GM21381 (cell line): ENCODE measurements at regions not wholly inside any gene's neighbourhood (a gene's known extent, or its start where the extent isn't known, plus 50 kb on each side); places are given as distances from the start of the nearest gene placed in this dataset.
"Not testable (repeated sequence)": the region's sequence is repeated elsewhere in the genome, so short reads cannot be mapped to it uniquely, and the experiment has no call there.

Experiments
- ATAC-seq: cut with Tn5 transposase; IDR thresholded peaks from one replicate; pipeline ENCODE4 v1.9.1; 2021; ENCODE audit warnings: mild to moderate bottlenecking, moderate library complexity; ENCODE audit not compliant: unreplicated experiment

DNA sequence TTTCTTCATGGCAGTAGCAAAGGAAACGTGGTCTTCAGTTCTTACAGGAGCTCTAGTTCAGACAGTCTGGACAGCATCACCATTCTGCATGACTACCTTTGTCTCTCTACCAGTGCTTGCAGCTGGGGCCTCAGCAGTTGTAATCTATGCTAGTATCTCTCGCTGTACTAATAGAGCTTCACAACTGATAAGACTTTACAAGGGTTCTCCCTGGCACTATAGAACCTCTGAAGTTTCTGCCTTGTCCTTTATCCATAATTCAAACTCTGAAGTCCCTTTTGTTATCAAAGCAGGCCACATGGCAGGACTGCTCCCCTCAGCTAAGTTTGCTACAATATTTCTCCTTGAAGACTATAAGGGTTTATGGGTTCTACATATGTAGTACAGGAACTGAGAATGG lies 842.1 kb upstream of the ADGRB3 start:
- no peak for ATAC-seq

GRCh38 chr6:67790569-67790968 lies 844.5 kb upstream of the ADGRB3 start:
- no peak for ATAC-seq

DNA sequence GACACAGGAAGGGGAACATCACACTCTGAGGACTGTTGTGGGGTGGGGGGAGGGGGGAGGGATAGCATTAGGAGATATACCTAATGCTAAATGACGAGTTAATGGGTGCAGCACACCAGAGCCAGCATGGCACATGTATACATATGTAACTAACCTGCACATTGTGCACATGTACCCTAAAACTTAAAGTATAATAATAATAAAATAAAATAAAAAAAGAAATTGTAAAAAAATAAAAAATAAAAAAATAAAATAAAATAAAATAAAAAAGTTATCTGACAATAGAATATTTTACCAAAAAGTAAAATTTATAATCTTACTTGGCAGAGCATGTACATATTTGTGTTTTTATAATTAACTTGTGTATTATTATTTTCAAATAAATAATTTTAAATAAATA lies 848.0 kb upstream of the ADGRB3 start:
- ATAC-seq = not testable (repeated sequence)

DNA sequence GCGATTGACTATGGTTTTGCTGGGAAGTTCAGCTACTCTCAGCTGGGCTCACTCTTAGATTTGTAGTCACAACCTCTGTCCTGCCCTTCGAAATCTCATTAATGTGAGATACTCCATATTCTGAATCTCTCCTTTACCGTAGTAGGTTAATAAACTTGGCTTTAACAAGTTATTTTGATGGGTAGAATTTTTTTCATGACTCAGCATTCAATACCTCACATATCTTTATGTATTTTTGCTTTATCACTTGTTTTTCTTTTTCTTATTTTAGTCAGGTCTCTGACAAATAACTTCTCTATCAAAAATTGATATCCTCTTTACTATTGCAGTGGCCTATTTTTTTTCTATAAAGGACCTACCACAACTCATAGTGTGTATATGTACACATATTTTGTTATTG lies 855.2 kb upstream of the ADGRB3 start:
- ATAC-seq = no peak

DNA sequence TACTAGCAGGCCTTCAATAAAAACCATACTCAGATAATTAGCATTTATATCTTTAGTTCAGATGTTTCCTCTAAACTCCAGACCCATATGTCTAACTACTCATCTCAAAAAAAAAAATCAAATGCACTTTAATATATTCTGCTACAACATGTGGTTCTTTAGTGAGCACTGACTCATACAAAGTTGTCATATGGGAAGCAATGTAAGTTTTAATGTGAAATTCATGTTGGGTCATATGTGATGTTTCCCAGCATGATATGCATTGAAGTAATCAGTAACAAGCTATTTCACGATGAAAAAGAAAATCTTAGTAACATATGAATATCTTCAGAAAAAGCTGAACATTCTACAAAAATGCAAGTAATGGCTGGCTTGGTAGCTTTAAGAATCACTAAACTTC lies 859.7 kb upstream of the ADGRB3 start:
- ATAC-seq = no peak

- ATAC-seq = no peak
Observed at GRCh38 chr6:67768972-67769371, 866.1 kb upstream of the ADGRB3 start.

DNA sequence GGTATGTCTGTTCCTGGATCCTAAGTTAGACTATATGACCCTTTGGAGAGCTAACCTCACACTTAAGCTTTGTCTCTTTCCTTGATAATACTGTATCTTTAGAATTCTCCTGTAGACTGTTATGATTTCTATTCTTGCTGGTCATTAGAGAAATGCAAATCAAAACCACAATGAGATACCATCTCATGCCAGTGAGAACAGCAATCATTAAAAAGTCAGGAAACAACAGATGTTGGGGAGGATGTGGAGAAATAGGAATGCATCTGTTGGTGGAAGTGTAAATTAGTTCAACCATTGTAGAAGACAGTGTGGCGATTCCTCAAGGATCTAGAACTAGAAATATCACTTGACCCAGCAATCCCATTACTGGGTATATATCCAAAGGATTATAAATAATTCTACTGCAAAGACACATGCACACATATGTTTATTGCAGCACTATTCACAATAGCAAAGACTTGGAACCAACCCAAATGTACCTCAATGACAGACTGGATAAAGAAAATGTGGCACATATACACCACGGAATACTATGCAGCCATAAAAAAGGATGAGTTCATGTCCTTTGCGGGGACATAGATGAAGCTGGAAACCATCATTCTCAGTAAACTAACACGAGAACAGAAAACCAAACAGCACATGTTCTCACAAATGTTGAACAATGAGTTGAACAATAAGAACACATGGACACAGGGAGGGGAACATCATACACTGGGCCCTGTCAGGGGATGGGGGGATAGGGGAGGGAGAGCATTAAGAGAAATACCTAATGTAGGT lies 867.8 kb upstream of the ADGRB3 start:
- ATAC-seq = not testable (repeated sequence)

DNA sequence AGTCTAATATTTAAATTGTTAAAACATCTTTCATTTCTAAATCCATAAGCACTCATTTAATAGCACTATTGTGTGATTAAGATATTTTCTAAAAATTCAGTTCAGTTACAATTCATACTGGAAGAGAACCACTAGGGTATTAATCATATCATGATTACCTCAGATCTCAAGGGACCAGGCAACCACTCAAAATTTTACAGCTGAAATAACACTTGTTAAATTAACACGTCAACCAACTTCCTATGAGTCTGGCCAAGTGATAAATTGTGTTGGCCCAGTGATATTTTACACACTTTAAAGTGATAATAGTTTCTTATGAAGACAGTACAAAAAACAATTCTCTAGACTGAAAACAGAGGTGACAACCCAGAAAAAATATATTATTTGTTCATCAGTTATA lies 869.0 kb upstream of the ADGRB3 start:
- ATAC-seq = no peak

DNA sequence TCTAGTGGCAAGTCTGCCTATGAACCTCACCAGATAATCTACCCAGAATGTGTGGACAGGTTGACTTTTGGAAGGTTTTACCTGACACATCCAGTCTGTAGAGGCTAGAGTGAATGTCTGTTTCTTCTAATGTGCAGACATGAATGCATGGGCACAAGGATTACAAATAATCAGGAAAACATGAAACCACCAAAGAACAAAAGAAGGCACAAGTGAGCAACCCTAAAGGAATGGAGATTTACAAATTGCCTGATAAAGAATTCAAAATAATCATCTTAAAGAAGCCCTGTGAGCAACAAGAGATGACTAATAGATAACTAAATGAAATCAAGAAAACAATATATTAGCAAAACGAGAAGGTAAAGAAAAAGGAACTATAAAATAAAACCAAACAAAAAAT lies 876.1 kb upstream of the ADGRB3 start:
- no peak for ATAC-seq

DNA sequence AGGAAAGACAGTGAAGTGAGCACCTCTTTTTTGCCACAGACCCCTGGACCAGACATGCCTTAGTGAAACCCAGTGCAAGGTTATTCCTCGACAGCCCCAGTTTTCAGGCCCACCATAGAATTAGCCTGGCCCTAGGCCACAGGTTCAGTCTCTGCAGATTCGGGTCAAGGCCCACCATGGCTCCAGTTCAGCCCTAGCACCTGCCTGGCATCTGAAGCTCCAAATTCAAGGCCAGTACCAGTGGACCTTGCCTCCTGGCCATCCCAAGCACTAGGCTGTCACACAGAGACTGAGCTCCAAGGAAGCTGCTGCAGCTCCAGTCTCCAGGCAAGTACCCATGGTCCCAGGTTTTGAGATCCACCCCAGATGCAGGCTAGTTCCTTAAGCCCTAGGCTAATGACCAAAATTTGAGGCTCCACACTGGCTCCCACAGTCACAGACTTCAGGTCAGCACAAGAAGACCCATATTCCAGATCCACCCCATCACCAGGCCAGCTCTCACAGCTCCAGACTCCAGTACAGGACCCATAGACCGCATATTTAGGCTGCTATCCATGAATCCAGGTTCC lies 877.5 kb upstream of the ADGRB3 start:
- ATAC-seq = no peak

- no peak for ATAC-seq
Observed at GRCh38 chr6:67748521-67748920, 886.6 kb upstream of the ADGRB3 start.

DNA sequence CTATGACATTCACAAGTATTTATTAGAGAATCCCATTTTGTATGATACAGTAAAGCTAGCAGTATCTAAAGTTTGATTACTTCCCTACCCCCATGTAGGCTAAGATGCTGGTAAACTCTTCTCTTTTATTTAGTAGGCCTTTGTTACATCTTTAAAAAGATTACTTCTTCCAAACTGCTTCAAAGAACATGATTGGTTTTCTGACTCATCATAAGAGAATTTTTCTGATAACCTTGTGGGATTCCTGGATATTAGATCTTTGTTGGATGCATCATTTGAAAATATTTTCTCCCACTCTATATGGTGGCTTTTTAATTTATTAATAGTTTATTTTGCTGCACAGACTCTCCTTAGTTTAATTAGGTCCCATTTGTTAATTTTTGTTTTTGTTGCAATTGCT lies 898.3 kb upstream of the ADGRB3 start:
- ATAC-seq = no peak

DNA sequence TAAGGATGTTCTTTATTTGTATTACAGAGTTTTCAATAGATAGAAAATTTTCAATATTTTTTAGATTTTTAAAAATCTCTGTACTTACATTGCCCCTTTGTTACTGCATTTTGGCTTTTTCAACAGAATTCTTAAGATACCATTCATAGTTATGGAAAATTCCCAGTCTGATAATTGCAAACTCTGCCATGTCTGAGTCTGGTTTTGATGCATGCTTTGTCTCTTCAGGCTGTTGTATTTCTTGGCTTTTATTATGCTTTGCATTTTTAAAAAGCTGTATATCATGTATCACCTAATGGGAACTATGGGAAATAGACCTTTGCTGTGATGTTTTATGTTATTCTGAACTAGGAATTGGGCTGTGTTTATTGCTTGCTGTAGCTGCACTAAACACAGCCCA lies 898.9 kb upstream of the ADGRB3 start:
- ATAC-seq = no peak

GRCh38 chr6:67735623-67736022 lies 899.5 kb upstream of the ADGRB3 start:
- no peak for ATAC-seq

GRCh38 chr6:67722861-67723261 lies 912.2 kb upstream of the ADGRB3 start:
- no peak for ATAC-seq

DNA sequence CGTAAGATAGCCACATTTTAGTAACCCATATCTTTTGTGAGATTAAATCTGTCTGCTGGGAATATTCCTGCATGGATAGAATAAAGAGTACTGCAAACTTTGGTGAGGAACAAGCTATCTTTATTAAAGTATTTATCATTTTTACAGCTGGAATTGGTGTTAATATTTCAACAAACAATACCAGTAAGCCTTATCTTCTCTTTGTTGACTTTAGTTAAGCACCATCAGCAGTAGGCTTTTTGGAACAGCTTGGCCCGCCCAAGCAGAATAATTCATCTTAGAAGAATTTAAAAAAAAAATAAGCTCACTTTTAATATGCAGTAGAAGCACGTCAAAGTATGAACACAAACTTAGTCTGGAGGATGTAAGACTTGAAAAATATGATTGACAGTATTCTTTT lies 917.8 kb upstream of the ADGRB3 start:
- no peak for ATAC-seq

- no peak for ATAC-seq
Observed at GRCh38 chr6:67706388-67706787, 928.7 kb upstream of the ADGRB3 start.

DNA sequence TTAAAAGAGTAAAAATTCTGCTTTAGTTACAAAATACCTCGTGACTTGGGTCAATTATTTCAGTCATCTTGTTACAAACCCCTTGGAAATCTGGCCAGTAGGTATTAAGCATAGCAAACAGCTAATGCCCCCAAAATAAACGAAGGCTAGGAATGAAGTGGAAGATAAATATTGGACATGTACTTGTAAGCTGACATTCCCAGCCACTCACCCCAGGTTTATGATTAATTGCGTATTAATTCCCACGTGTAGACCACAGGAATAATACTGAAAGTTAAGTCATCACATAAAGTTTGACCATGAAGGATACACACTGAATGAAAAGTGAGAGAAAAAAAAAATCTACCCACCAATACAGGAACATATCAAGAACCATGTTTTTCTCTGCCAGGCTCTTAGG lies 936.5 kb upstream of the ADGRB3 start:
- no peak for ATAC-seq

DNA sequence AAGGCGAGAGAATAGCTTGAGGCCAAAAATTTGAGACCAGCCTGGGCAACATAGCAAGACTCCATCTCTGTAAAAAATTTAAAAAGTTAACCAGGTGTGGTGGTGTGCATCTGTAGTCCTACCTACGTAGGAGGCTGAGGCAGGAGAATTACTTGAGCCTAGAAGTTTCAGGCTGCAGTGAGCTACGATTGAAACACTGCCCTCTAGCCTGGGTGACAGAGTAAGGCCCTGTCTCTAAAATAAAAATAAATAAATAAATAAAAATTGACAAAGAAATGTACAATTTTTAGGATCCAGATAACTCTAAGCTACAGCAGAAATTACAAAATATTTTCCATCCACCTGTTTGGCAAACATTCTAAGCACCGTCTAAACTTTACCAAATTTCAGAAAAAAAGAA lies 941.0 kb upstream of the ADGRB3 start:
- no peak for ATAC-seq

- ATAC-seq = no peak
Observed at GRCh38 chr6:67689329-67689728, 945.8 kb upstream of the ADGRB3 start.

DNA sequence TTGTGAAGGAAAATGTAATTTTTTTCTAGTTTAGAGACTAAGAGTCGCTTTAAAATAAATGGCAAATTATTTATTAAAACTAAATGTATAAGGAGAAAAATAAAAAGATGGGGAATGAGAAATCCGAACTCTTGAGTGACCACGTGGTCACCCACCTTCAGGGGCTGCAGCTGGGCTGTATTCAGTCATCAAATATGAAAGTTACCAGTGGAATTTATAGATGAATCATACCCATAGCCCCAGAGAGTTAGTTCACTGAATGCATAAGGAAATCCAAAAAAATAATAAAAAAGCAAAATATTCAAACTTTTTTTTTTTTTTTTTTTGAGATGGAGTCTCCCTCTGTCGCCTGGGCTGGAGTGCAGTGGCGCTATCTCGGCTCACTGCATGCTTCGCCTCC lies 947.7 kb upstream of the ADGRB3 start:
- no peak for ATAC-seq

- not testable (repeated sequence) for ATAC-seq
Observed at GRCh38 chr6:67686225-67686624, 948.9 kb upstream of the ADGRB3 start.

- no peak for ATAC-seq
Observed at GRCh38 chr6:67683960-67684359, 951.1 kb upstream of the ADGRB3 start.
